ENCODE measurements at regions not wholly inside any gene's neighbourhood (a gene's known extent, or its start where the extent isn't known, plus 50 kb on each side); places are given as distances from the start of the nearest gene placed in this dataset.
"Not testable (repeated sequence)": the region's sequence is repeated elsewhere in the genome, so short reads cannot be mapped to it uniquely, and the experiment has no call there.

- no peak for DNase-seq
Observed at GRCh38 chr19:14328406-14328805, 52.8 kb upstream of the ADGRE5 start.

- not testable (repeated sequence) for DNase-seq
Observed at GRCh38 chr19:14327061-14327460, 54.2 kb upstream of the ADGRE5 start.

- no peak for DNase-seq
Observed at GRCh38 chr19:14325863-14326262, 55.4 kb upstream of the ADGRE5 start.

- DNase-seq = no peak
Observed at GRCh38 chr19:14325134-14325533, 56.1 kb upstream of the ADGRE5 start.

GRCh38 chr19:14322889-14323463 lies 58.3 kb upstream of the ADGRE5 start:
- DNase-seq = no peak

GRCh38 chr19:14320253-14320652 lies 61.0 kb upstream of the ADGRE5 start:
- no peak for DNase-seq

- not testable (repeated sequence) for DNase-seq
Observed at GRCh38 chr19:14319720-14320119, 61.5 kb upstream of the ADGRE5 start.

GRCh38 chr19:14318873-14319272 lies 62.4 kb upstream of the ADGRE5 start:
- no peak for DNase-seq

GRCh38 chr19:14317157-14317556 lies 64.1 kb upstream of the ADGRE5 start:
- no peak for DNase-seq

- DNase-seq = no peak
Observed at GRCh38 chr19:14315433-14315832, 65.8 kb upstream of the ADGRE5 start.

GRCh38 chr19:14310055-14310454 lies 71.2 kb upstream of the ADGRE5 start:
- no peak for DNase-seq

GRCh38 chr19:14305706-14306105 lies 75.5 kb upstream of the ADGRE5 start:
- DNase-seq = no peak

- DNase-seq = no peak
Observed at GRCh38 chr19:14301150-14301549, 80.1 kb upstream of the ADGRE5 start.

GRCh38 chr19:14300303-14300702 lies 80.9 kb upstream of the ADGRE5 start:
- no peak for DNase-seq

GRCh38 chr19:14299224-14299827 lies 81.9 kb upstream of the ADGRE5 start:
- not testable (repeated sequence) for DNase-seq

GRCh38 chr19:14297883-14298576 lies 83.2 kb upstream of the ADGRE5 start:
- not testable (repeated sequence) for DNase-seq

GRCh38 chr19:14294974-14295373 lies 86.3 kb upstream of the ADGRE5 start:
- DNase-seq = not testable (repeated sequence)

- DNase-seq = not testable (repeated sequence)
Observed at GRCh38 chr19:14293816-14294170, 87.5 kb upstream of the ADGRE5 start.

GRCh38 chr19:14293101-14293815 lies 87.3 kb upstream of the ADGRL1 start:
- not testable (repeated sequence) for DNase-seq

- DNase-seq = not testable (repeated sequence)
Observed at GRCh38 chr19:14289810-14290209, 83.8 kb upstream of the ADGRL1 start.

GRCh38 chr19:14287837-14288236 lies 81.9 kb upstream of the ADGRL1 start:
- DNase-seq = not testable (repeated sequence)

GRCh38 chr19:14286594-14286993 lies 80.6 kb upstream of the ADGRL1 start:
- not testable (repeated sequence) for DNase-seq

GRCh38 chr19:14285726-14286125 lies 79.8 kb upstream of the ADGRL1 start:
- DNase-seq = not testable (repeated sequence)
